ENCODE measurements at regions not wholly inside any gene's neighbourhood (a gene's known extent, or its start where the extent isn't known, plus 50 kb on each side); places are given as distances from the start of the nearest gene placed in this dataset.

DNA sequence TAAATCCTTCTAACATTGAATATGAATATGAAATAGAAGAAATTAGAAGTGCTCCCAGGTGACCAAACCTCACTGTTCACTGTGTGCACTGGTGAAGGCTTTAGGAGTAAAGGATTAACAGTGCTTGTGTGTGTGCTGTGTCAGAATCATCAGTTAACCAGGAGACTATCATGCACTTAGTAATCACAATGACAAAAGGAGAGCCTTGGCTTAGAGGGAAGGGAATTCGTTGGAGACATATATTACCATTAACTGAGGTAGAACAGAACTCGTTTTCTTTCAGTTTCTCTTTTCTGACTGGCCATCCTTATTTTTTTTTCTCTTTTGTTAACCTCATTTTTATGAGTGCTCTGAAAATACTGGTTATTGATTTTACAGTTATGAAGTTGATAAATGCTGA, 213.3 kb upstream of the GBE1 start:
- ChIA-PET CTCF (no interaction called here), POLR2A (no interaction called here)
- TF ChIP-seq, protein P1, sequence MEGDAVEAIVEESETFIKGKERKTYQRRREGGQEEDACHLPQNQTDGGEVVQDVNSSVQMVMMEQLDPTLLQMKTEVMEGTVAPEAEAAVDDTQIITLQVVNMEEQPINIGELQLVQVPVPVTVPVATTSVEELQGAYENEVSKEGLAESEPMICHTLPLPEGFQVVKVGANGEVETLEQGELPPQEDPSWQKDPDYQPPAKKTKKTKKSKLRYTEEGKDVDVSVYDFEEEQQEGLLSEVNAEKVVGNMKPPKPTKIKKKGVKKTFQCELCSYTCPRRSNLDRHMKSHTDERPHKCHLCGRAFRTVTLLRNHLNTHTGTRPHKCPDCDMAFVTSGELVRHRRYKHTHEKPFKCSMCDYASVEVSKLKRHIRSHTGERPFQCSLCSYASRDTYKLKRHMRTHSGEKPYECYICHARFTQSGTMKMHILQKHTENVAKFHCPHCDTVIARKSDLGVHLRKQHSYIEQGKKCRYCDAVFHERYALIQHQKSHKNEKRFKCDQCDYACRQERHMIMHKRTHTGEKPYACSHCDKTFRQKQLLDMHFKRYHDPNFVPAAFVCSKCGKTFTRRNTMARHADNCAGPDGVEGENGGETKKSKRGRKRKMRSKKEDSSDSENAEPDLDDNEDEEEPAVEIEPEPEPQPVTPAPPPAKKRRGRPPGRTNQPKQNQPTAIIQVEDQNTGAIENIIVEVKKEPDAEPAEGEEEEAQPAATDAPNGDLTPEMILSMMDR (IDR thresholded peaks at IDR 0.05), result no peak
- H3K9me3 Mint-ChIP-seq, result peaks cover 3% of the 10 kb centered on the region
- ATAC-seq (ENCODE audit: low read depth) (no peak), DNase-seq (no peak)
- no peaks in the 10 kb centered on the region for H3K4me1 Mint-ChIP-seq
- H3K36me3 Mint-ChIP-seq (ENCODE audit: low read depth), result no peaks in the 10 kb centered on the region
- no peak overlapping the region for H3K4me3 Mint-ChIP-seq
- H3K27ac Mint-ChIP-seq, result no peak overlapping the region
- no peaks in the 10 kb centered on the region for H3K27me3 Mint-ChIP-seq
- intact Hi-C loops (cut with micrococcal nuclease), result no loop called here

DNA sequence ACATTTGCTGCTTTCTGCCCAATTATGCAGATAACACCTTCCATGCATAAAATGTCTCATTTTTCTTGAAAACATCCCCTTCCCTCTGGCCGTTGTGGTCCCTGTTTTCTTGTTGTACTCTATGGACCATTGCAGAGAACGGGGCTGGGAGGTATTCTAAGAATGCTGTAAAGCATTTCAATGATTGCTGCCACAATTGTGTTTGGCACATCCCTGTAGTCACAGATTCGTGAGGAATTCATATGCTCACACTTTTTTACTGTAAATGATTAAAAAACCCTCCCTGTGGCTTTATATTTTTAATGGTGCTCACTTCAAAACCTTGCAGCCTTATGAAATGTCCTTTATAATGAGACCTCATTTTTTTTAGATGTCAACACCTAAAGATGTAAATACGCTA, 207.2 kb upstream of the GBE1 start:
- Mint-ChIP-seq H3K4me1 (no peaks in the 10 kb centered on the region), H3K4me3 (no peak overlapping the region), H3K27ac (no peak overlapping the region), H3K36me3 (ENCODE audit: low read depth) (no peaks in the 10 kb centered on the region), H3K27me3 (no peaks in the 10 kb centered on the region), H3K9me3 (no peaks in the 10 kb centered on the region)
- POLR2A ChIA-PET, result interaction anchor here (0.5 kb wide), 1 partner anchor 147 kb away, joined by 3 read pairs; no protein-coding TSS in a partner anchor
- TF ChIP-seq, protein P1 (IDR thresholded peaks at IDR 0.05), result no peak
- CTCF ChIA-PET, result no interaction called here
- ATAC-seq (ENCODE audit: low read depth), result no peak
- intact Hi-C loops (cut with micrococcal nuclease), result no loop called here
- DNase-seq, result no peak

DNA sequence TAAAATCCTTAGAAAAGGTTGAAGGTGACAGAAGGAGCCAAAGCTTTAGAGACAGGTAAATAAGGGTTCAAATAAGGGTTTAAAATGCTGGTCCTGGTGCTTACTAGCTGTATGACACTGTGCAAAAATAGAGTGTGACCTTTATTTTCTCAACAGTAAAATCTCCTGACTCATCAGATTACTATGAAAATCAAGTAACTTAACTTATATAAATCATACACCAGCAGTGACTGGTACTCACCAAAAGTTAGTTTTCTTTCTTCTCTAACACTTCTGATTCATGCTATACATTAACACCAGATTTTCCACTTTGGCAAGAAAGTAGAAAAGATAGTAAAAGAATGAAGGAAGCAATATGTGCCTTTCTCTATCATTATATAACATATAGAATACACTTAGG, 205.9 kb upstream of the GBE1 start:
- Mint-ChIP-seq H3K27me3 (no peaks in the 10 kb centered on the region), H3K4me1 (no peaks in the 10 kb centered on the region), H3K9me3 (no peaks in the 10 kb centered on the region), H3K4me3 (no peak overlapping the region), H3K27ac (no peak overlapping the region), H3K36me3 (ENCODE audit: low read depth) (no peaks in the 10 kb centered on the region)
- intact Hi-C loops (cut with micrococcal nuclease), result no loop called here
- ATAC-seq (ENCODE audit: low read depth) (no peak), DNase-seq (no peak)
- TF ChIP-seq, protein P1 (IDR thresholded peaks at IDR 0.05), result no peak
- ChIA-PET POLR2A (no interaction called here), CTCF (no interaction called here)

DNA sequence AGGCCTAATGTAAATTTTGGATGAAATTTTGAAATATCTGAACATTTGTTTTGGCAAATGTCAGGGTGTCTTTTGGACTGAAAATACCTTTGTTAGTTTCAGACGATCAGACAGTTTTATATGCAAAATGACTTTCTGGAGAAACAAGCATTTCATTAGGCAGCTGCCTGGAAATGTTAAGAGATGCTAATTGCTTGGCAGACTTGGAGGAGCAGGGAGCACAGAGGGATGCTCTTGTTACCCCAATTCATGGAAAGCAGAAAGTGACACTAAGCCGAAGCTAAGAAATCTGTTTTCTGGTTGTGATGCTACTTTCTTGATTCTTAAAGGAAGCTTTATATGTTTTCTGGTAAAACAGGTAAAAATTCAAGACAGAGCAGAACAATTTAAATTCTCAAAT, 204.3 kb upstream of the GBE1 start:
- H3K9me3 Mint-ChIP-seq, result no peaks in the 10 kb centered on the region
- intact Hi-C loops (cut with micrococcal nuclease), result no loop called here
- ChIA-PET POLR2A (no interaction called here), CTCF (no interaction called here)
- no peaks in the 10 kb centered on the region for H3K36me3 Mint-ChIP-seq (ENCODE audit: low read depth)
- no peak for DNase-seq
- no peaks in the 10 kb centered on the region for H3K4me1 Mint-ChIP-seq
- TF ChIP-seq, protein P1 (IDR thresholded peaks at IDR 0.05), result no peak
- no peaks in the 10 kb centered on the region for H3K27me3 Mint-ChIP-seq
- H3K4me3 Mint-ChIP-seq, result no peak overlapping the region
- H3K27ac Mint-ChIP-seq, result no peak overlapping the region
- ATAC-seq (ENCODE audit: low read depth), result no peak

DNA sequence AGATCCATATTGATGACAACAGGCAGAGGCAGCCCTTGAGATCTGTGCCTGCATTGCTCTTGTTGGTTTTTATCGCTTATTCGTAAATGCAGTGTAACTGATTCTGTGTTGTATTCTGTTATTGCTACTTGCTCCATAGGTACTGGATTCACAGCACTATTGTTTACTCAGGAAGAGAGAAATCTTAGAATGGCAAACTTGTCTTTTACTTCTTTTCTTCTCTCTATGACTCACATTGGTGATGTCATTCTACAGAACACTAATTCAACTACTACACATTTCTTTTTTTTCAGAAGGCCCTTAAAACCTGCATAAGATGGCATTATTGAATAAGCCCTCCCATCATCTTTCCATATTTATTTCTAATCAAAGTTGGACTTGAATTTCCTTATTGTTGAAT, 201.0 kb upstream of the GBE1 start:
- intact Hi-C loops (cut with micrococcal nuclease), result no loop called here

More for the DNA sequence above, 201.0 kb upstream of the GBE1 start:
- no peak overlapping the region for H3K4me3 Mint-ChIP-seq
- DNase-seq, result no peak
- no peaks in the 10 kb centered on the region for H3K4me1 Mint-ChIP-seq
- no peak overlapping the region for H3K27ac Mint-ChIP-seq
- ChIA-PET POLR2A (no interaction called here), CTCF (no interaction called here)
- TF ChIP-seq, protein P1 (IDR thresholded peaks at IDR 0.05), result no peak
- no peaks in the 10 kb centered on the region for H3K27me3 Mint-ChIP-seq
- H3K36me3 Mint-ChIP-seq (ENCODE audit: low read depth), result no peaks in the 10 kb centered on the region
- no peaks in the 10 kb centered on the region for H3K9me3 Mint-ChIP-seq
- ATAC-seq (ENCODE audit: low read depth), result no peak

Measured in activated B cell treated with CpG ODN at 0.5 μM for 24 hours (primary cell).